Activated CD8-positive, alpha-beta memory T cell treated with anti-CD3 and anti-CD28 coated beads for 4 hours (primary cell): ENCODE measurements at regions not wholly inside any gene's neighbourhood (a gene's known extent, or its start where the extent isn't known, plus 50 kb on each side); places are given as distances from the start of the nearest gene placed in this dataset.
"Not testable (repeated sequence)": the region's sequence is repeated elsewhere in the genome, so short reads cannot be mapped to it uniquely, and the experiment has no call there.

Source experiments
- DNase-seq, 2 donors: peaks; one replicate each; pipeline ENCODE4 v3.0.0-alpha.2; 2020; ENCODE audit warnings: low read depth in 2 of 2

DNA sequence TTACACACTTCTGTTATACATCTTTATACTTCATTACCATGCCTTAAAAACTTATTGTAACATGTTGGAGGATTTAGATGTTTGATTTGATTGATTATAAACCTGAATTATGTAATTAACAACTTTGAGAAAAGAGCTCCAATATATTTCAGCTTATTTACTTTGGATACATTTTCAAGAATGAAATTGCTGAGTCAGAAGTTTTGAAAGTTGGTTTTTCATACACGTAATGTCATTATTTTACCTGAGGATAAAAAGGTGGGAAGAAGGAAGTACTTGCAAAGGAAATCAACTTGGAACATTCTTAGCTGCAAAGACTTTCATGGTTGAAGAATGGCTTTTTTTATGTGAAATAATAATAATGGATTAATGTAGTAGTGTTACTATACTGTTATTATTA lies 677.2 kb downstream of the FAM181B start:
- DNase-seq, result no peak

DNA sequence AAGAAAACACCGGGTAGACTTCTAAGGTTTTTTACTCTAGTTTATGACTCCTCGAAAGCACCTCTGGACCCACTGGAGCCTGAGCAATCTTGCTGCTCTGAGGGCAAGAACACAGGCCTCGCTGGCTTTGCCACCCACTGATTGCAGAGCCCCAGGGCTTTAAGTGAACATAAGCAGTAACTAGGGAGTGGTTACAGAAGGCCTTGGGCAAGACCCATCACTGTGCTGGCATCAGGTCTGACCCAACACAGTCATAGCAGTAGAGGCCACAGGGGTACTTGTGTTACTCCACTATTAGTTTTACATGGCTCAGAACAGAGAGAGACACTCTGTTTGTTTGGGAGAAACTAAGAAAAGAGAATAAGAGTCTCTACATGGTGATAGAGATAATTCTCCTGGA lies 684.5 kb downstream of the FAM181B start:
- DNase-seq, result no peak

DNA sequence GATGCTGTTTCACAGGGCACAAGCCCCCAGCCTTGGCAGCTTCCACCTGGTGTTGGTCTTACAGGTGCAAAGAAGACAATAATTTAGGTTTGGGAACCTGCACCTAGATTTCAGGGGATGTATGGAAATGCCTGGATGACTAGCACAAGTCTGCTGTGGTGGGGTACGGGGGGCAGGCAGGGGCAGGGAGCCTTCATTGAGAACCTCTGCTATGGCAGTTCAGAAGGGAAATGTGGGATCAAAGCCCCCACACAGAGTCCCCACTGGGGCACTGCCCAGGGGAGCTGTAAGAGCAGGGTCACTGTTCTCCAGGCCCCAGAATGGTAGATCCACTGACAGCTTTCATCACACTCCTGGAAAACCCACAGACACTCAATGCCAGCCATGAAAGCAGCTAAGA lies 686.5 kb downstream of the FAM181B start:
- no peak for DNase-seq

DNA sequence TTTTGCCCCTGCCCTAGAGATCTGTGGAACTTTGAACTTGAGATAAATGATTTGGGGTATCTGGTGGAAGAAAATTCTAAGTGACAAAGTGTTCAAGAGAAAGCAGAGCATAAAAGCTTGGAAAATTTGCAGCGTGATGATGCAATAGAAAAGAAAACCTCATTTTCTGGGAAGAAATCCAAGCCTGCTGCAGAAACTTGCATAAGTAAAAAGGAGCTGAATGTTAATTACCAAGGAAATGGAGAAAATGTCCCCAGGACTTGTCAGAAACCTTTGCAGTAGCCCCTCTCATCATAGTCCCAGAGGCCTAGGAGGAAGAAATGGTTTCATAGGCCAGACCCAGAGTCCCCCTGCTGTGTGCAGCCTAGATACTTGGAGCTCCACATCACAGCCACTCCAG lies 686.9 kb downstream of the FAM181B start:
- DNase-seq, result no peak

DNA sequence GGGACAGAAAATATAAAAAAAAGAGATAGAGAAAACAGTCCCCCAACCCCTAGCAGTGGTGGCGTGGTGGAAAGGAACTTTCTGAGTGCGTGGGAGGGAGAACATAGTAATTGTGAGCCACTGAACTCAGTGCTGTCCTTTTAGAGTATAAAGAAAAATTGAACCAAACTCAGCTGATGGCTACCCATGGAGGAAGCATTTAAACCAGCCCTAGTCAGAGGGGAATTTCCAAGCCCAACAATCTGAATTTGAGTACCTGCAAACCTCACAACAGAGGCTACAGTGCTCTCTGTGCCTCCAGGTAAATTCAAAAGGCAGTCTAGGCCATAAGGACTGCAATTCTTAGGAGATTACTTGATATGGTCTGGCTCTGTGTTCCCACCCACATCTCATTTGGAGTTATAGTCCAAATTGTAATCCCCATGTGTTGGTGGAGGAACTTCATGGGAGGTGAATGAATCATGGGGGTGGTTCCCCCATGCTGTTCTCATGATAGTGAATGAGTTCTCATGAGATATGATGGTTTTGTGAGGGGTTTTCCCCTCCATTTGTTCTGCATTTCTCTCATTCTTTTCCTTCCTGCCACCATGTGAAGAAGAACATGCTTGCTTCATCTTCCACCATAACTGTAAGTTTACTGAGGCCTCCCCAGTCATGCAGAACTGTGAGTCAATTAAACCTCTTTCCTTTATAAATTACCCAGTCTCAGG lies 687.8 kb downstream of the FAM181B start:
- DNase-seq, result no peak

DNA sequence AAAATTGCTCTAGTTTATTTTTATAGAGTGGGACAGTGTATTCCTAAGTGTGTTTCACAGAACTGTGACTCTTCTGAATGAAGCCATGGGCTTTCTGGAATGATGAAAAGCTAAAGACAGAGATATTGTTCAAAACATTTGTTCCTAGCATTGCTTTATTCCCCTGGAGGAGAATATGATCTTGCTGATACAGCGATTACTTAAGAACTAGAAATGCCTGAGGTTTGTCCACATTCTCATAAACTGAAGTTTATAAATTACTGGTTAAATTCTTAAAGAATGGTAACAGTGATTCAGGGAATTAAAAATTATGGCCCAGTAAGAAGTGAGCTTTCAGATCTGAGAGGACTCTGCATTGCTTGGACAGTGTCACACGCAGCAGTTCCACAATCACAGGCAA lies 690.3 kb downstream of the FAM181B start:
- no peak for DNase-seq

DNA sequence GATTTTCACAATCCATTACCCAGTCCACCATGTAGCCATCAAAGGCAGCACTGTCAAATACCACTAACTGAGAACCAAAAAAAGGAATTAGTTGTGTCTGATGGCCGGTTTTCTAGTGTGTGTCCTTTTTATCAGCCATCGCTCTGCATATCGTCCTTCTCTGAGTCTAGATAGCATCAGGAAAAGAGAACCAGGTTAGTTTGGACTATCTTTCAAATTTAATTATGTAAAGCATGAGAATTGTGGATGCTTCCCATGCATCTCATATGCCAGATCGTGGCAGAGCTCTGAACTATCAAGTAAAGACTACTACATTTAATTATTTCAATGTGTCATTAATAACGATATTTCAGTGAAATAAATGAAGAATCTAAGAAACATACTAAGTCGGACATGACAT lies 691.9 kb downstream of the FAM181B start:
- DNase-seq, result no peak

DNA sequence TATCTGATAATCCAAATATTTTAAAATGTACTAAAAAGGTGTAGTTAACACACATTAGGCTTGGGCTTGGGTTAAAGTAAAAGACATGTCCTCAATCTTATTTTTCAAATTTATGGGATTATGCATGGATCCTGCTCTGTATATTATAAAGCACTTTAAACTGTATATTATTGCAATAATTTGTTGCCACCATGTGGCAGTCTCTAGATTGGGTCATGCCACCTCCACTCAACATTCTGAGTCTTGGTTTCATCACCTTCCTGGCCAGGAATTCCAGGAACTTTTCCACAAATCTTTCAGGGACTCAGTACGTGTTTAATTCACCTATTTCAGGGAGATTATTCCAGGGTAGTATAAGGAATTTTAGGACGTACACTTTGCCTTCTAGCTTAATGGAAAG lies 695.5 kb downstream of the FAM181B start:
- no peak for DNase-seq

DNA sequence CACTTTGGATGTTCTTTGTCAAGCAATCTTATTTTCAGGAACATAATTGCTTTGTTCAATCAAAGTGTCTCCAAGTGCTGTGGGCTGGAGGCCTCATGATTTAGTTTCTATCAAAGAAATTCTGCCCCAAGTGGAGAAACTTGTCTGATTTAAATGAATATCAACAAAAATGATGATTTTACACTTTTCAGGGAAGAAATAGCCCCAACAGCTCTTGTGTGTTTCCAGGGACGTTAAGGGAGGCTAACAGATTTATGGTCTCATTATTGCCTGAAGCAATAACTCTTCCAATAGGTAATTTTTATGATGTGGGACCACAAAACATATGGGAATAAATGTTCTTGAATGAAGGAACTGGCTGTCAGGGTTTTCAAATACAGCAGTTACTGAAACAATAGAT lies 699.1 kb downstream of the FAM181B start:
- DNase-seq, result no peak

DNA sequence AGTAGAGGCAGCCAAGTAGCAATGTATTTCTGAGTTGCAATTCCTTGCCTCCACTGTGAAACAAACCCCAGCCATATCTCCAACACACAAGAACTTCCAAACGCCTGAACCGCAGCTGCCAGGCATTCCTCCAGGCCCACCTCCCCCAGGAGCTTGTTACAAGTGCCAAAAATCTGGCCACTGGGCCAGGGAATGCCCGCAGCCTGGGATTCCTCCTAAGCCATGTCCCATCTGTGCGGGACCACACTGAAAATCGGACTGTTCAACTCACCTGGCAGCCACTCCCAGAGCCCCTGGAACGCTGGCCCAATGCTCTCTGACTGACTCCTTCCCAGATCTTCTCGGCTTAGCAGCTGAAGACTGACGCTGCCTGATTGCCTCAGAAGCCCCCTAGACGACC lies 706.3 kb downstream of the FAM181B start:
- not testable (repeated sequence) for DNase-seq

DNA sequence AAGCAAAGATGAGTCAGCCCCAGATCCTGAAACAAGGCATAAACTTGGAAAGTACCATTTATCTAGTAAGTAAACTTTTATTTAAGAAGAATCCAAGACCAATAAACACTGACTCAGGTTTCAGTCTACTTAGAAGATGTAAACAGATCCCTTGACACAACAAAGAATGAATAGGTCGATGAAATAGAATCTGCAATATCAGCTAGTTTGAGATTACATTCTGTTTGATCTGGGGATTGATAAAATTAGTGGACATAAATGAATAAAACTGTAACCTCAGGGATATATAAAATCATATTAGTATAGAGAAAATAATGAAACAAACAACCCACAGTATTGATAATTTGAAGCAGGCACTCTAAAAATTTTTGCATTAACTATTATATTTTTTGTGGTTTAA lies 708.9 kb downstream of the FAM181B start:
- no peak for DNase-seq

DNA sequence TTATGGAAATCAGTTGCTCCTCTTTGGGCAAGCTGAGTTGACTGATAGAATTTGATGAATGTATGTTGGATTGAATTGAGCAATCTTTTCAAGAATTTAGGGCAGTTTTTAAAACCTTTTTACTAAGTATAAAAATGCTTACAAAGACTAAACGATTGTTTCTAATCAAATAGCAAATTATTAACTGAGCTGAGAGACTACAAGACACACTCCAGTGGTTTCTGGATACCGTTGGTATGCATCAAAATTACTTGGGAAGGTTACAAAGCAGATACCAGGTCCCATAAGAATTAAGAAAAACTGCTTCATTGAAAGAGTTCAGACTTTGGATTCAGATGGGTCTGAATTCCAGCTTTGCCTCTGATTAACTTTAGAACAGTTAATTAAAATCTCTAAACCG lies 721.4 kb downstream of the FAM181B start:
- no peak for DNase-seq

DNA sequence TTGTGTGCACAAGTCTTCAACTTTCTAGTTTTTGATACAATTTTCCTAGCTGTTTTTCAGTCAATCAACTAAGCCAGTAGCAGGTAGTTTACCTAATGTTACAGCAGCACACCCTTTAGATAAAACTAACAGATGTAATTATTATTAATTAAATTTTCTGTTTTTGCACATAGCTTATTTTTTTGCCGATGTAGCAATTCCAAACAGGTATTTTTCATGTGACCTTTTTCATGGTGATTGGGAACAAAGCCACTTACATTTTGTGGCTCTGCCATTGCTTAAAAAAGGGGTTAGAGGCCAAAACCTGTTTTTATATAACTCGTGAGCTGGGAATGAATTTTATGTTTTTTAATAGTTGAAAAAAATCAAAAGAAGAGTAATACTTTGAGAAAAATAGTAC lies 724.5 kb downstream of the FAM181B start:
- DNase-seq, result no peak

DNA sequence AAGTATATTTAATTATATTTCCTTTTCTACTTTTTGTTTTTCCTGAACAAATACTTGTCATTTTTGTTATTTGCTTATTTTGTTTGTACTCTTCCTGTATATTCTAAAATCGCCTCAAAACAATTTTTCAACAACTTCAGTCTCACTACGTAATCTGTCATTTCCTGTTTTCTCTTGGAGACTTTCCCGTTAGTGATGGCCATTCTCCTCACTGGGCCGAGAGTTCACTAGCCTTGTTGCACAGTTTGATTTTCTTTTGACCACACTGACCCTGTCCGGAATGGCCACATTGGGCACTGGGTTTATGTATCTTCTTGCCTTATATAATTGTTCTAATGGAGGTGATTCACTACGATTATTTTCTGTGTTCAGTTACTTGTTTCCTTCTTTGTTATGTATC lies 726.1 kb downstream of the FAM181B start:
- no peak for DNase-seq

DNA sequence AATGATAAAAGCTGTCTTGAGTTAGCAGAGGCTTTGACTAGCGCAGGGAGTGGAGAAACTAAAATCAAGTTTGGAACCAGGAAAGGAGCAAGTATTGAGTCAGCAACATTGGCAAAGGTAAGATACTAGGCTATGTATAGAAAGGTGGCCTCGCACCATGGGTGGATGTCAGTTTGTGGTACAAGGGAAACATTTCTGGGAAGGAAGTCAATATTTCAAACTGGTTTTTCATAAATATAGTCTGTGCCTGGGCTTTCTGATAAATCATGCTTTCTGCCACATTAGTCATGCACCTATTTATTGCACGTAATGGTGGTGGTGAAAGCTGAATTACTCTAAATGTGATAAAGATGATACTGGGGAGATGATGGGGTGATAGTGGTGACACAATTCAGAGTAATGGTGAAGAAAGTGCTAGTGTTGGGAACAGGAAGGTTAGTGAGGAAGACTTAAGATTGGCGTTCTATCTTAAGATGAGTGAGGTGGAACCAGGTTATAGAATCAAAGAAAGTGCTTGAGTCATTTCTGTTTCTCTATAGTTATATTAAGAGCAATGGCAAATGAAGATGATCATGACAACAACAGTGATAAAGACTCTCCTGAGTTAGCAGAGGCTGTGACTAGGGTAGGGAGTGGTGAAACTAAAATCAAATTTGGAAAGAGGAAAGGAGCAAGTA lies 729.0 kb downstream of the FAM181B start:
- DNase-seq, result no peak

DNA sequence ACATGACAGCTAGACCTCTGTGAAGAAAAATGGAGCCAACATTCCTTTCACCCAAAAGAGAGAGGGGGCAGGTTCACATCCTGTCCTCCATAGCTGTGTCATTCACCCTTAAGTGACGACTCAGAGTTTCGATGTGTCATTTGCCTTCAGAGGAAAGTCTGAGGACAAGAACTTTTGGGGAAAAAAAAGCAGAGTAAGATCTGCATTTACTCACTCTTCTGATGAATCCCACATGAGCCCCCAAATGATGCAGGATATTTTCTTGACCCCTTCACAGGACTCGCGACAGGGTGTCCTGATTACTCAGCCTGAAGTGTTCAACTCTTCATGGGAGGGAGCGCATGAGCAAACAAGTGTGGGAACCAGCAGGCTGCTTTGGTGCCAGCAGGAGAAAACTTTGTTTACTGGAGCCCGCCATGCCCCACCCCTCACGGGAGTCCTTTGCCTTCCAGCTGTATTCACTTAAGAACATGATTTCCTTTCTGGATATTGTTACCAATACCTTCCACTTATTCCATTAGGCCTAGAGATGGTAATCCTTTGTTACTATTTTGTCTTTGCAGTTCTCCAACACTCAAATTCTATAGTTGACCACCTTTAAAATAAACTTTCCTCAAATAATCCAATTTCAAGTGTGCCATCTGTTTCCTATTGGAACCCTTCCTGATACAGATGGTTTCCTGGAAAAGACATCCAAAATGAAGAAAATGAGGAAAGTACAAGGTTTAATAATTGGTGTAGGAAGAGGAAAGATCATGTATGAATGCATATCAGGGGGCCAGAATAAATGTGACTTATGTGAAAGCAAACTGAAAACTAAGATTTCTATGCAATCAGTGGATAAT lies 729.8 kb downstream of the FAM181B start:
- DNase-seq, result no peak

DNA sequence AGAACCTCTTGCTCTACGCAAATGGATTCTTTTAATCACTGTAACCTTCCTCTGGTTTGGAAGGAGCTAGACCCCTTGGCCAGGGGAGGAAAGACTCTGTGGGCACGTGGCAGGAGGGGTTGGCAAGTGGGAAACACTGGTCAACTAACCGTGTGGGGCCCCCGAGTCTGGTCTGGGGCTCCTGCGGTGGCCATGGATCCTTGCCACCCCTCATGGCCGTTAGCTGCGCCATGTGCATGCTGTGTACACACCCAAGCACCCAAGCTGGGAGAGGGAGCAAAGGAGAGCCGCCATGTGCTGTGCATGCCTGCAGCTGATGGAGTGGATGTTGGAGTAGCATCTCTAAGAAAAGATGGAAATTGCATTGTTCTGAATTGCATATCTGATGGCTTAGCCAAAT lies 730.6 kb downstream of the FAM181B start:
- DNase-seq, result no peak

DNA sequence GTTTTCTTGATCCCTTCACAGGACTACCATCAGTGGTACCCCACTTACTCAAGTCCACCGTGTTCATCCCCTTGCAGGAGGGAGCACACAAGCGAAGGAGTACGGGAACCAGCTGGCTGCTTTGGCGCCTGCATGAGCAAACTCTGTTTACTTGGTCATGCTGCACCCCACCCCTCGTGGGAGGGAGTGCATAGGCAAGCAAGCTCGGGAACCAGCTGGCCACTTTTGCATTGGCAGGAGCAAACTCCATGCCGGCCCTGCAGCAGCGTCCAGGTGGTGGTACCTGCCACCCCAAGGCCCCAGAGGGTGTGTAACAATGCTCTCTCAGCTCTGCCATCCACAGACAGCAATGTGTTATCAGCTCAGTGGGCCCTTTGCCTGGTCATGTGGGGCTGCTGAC lies 737.8 kb downstream of the FAM181B start:
- no peak for DNase-seq

DNA sequence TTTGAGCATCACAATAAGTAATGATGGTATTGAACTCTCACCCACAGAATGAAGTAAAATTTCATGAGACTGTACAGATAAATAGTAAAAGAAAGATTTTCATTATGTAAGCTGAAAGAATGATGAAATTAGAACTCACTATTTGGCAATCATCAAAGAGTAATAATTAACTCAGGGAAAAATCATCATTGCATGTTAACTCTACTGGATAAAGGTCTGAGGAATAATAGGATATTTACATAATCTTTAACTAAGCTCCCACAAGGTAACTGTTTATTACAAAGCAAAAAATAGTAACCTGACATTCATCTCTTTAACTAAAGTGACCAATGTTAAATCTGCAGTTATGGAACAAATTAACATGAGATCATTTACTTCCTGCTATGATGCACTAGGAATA lies 739.9 kb downstream of the FAM181B start:
- no peak for DNase-seq

DNA sequence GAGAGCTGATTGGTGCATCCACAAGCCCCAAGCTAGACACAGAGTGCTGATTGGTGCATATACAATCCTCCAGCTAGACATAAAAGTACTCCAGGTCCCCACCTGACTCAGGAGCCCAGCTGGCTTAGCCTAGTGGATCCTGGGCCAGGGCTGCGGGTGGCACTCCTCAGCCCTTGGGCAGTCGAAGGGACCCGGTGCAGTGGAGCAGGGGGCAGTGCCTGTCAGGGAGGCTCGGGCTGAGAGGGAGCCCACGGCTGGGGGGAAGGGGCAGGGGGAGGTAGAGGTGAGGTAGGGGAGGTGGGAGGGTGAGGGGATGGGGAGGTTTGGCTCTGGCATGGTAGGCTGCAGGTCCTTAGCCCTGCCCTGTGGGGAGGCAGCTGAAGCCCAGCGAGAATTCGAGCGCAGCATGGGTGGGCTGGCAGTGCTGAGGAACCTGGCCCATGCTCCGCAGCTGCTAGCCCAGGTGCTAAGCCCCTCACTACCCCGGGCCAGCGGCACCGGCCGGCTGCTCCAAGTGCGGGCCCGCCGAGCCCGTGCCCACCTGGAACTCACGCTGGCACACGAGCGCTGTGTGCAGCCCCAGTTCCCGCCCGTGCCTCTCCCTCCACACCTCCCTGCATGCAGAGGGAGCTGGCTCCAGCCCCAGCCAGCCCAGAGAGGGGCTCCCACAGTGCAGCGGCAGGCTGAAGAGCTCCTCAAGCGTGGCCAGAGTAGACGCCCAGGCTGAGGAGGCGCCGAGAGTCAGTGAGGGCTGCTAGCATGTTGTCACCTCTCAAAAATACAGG lies 742.8 kb downstream of the FAM181B start:
- no peak for DNase-seq

DNA sequence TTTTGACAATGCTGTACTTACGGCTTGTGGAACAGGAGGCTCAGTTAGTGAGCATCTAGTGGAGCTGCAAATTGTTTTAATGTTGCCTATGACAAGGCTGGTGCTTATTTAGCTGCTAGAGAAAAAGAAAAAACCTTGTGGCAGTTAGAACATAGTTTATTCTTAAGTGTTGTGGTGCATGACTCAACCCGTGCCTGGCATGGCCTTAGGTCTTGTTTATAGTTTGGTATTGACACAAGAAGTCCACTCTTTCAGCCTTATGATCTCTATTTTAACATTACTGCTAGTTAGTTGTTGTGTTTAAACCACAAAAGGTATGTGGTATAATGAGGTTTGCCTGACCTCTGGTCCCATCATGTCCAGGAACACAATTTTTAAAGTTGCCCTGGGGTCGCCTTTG lies 744.6 kb downstream of the FAM181B start:
- no peak for DNase-seq

DNA sequence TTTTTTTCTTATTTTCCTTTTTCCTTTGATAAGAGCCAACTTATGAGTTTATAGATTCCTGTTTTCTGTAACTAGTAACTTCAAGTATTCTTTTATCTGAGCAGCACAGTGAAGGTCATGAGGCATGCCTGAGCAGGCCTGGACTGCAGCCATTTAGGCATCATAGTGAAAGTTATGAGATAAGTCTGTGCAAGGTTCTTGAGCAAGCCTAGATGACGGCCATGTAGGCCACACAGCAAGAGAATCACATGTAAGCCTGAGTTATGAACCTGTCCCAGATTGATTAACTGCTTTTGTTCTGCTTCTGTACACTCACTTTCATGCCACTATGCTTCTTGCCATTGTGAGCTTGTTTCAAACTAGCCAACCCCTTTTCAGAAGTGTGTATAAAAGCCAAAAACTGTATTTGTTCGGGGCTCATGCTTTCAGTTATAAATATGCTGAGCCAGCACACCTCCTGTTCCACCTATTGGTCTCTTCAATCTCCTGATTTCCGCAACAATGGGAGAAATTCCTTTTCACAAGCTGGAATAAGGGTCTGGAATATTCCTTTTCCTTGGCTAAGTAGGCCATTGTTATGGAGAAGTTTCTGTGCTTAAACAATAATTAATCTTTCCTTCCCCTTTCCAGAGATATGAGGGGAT lies 745.7 kb downstream of the FAM181B start:
- DNase-seq, result no peak
